Ovary (tissue), 7 donors: ENCODE measurements at regions not wholly inside any gene's neighbourhood (a gene's known extent, or its start where the extent isn't known, plus 50 kb on each side); places are given as distances from the start of the nearest gene placed in this dataset.
A peak's percentile ranks its signal among the peaks of the same experiment; 100 is the strongest.

ENCODE experiments used
- DNase-seq, 5 donors: peaks; one replicate each; pipeline ENCODE4 v3.0.0-alpha.2; 2019 to 2020
- H3K27ac ChIP-seq, 2 donors: fragments of 200-600 bp; one replicate each; pipeline versions ENCODE4 v1.5.1 to v1.8.0; 2019 to 2022
- H3K27me3 ChIP-seq: fragments of 200-600 bp; one replicate; pipeline ENCODE4 v1.8.0; 2022
- H3K36me3 ChIP-seq: fragments of 200-600 bp; sonication (generic); one replicate; pipeline ENCODE4 v1.5.1; 2019
- H3K4me1 ChIP-seq: one replicate; pipeline ENCODE4 v1.8.1; 2013; ENCODE audit warnings: mild to moderate bottlenecking, moderate library complexity; ENCODE audit not compliant: insufficient read depth
- H3K4me3 ChIP-seq: fragments of 200-600 bp; sonication (generic); one replicate; pipeline ENCODE4 v1.5.1; 2017
- H3K9me3 ChIP-seq, 2 donors: fragments of 200-600 bp in 1 of 2; sonication (generic) in 1 of 2; one replicate each; pipeline versions ENCODE4 v1.5.1 to v1.8.1; 2013 to 2019; ENCODE audit warnings: mild to moderate bottlenecking in 1 of 2, moderate library complexity in 1 of 2
- CTCF ChIP-seq, 3 donors: fragments of 450-650 bp in 2 of 3; fragments of 200-600 bp in 1 of 3; IDR thresholded peaks; one replicate each; pipeline versions ENCODE4 v1.5.1 to v1.8.0; 2016 to 2022; ENCODE audit warnings: antibody characterized with exemption in 3 of 3, mild to moderate bottlenecking in 1 of 3
- EP300 ChIP-seq: sonication (generic); formaldehyde crosslinking; IDR thresholded peaks from one replicate; pipeline ENCODE4 v1.6.1; 2017; ENCODE audit warnings: antibody characterized with exemption
- POLR2A ChIP-seq: fragments of 450-650 bp; IDR thresholded peaks from one replicate; pipeline ENCODE4 v1.6.1; 2017; ENCODE audit warnings: antibody characterized with exemption, mild to moderate bottlenecking, moderate library complexity
- WGBS, 3 donors: extraction: QIAGEN DNeasy Blood & Tissue Kit in 1 of 3; methylation state at CpG; one replicate each; pipeline versions ENCODE4 v1.1.5 to v1.1.7; 2013 to 2017; 5-methylcytosine and 5-hydroxymethylcytosine counted together
- intact Hi-C, 4 donors: fragments of 100-400 bp; cut with DNase I; formaldehyde crosslinking; loops; one replicate each; pipeline versions ENCODE4 v1.11.0 to v1.15.1; 2022 to 2023
- donor health status: DM: no; HTN: no; CAD: no; lungs with moderate emphysema.
- donor health status: DM: no; HTN: no; CAD: no.
- donor health status: Bipolar disorder and iron deficiency.
- donor health status: DM: no; HTN: no; CAD: no.
- donor health status: DM: yes; HTN: yes; CAD: no.

DNA sequence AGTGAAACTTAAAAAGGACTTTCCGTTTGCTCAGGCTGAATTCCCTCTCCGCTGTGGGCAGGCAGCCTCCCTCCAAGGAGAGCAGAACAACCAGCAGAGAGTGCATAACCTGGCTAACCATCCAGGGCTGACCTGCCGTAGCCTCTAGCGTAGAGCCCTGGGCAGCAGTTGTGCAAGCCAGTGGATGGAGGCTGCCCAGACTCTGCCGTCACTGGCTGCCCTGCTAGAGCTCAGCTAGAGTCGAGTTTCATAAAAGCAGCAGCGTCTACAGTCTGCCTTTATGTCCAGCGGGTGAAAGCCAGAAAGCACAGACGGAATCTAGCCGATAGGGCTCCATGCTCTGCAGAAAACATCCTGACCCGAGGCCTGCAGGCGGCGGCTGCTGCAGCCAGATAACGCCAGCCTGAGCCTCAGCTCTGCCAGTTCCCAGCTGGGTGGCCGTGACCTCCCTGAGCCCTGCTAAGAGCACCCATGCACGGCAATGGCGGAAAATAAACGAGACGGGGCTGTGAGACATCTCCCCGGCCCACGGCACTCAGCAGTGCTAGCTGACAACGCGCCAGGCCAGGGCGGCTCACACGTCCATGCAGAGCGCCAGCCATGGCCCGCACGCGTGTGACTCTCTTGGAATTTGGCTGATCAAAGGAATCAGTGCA lies 231.3 kb downstream of the ENGASE start:
- intact Hi-C loops: no loop called here
- Histone ChIP-seq H3K4me3 (no peak overlapping the region), H3K9me3 (no peaks in the 10 kb centered on the region), H3K27me3 (no peaks in the 10 kb centered on the region), H3K4me1 (peaks cover 16% of the 10 kb centered on the region), H3K36me3 (no peaks in the 10 kb centered on the region), H3K27ac (no peak overlapping the region)
- peak in 4 of 5 donors; percentile 48 to 78 (median 56) for DNase-seq
- no peak for TF ChIP-seq EP300
- TF ChIP-seq POLR2A: no peak
- no peak for TF ChIP-seq CTCF (IDR thresholded peaks at IDR 0.05)
- WGBS, 3 donors: 10 to 17% (median 17%) methylated on average over 24 to 29 of the region's 29 CpGs

GRCh38 chr17:79305376-79305767 lies 230.7 kb downstream of the ENGASE start:
- TF ChIP-seq POLR2A: no peak
- no peak for TF ChIP-seq EP300
- no peak for TF ChIP-seq CTCF (IDR thresholded peaks at IDR 0.05)
- Histone ChIP-seq H3K27me3 (no peaks in the 10 kb centered on the region), H3K27ac (no peak overlapping the region), H3K9me3 (no peaks in the 10 kb centered on the region), H3K4me3 (no peak overlapping the region), H3K36me3 (no peaks in the 10 kb centered on the region), H3K4me1 (peaks cover 16% of the 10 kb centered on the region)
- WGBS, 3 donors: 4 to 15% (median 12%) methylated on average over 10 of the region's 10 CpGs
- no peak for DNase-seq
- intact Hi-C loops: no loop called here

- TF ChIP-seq EP300 (no peak), POLR2A (no peak), CTCF (IDR thresholded peaks at IDR 0.05) (no peak)
- H3K36me3 ChIP-seq: no peaks in the 10 kb centered on the region
- no peak for DNase-seq
- H3K27ac ChIP-seq: no peak overlapping the region
- H3K9me3 ChIP-seq: no peaks in the 10 kb centered on the region
- H3K27me3 ChIP-seq: no peaks in the 10 kb centered on the region
- H3K4me3 ChIP-seq: no peak overlapping the region
- intact Hi-C loops: no loop called here
- WGBS, 3 donors: 27 to 36% (median 29%) methylated on average over 13 of the region's 13 CpGs
- H3K4me1 ChIP-seq: peaks cover 16% of the 10 kb centered on the region
Observed at GRCh38 chr17:79304884-79305283, 230.3 kb downstream of the ENGASE start.

DNA sequence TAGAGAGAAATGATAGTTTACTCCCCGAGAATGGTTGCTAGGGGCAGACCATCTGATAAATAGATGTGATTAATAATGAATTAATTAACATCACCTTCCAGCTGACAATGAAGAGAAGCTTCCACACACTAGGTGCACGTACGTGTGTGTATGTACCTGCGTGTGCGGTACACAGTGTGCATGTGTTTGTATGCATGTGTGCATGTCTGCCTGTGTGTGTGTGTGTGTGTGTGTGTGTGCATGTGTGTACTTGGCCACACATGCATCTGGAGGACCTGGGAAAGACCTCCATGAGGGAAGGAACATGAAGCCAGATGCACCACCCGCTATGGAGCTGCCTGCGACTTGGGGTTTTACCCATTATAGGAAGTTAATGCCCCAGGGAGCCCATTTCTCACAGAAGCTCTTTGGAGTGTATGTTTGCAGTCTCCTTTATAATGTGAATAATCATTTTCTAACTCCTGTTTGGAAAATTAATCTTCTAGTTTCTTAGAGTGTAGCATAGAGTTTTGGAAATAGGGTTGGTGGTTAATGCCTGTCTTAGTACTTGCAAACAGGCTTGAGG lies 229.1 kb downstream of the ENGASE start:
- 75 to 84% (median 80%) methylated on average over 7 of the region's 7 CpGs for WGBS, 3 donors
- Histone ChIP-seq H3K4me1 (peaks cover 16% of the 10 kb centered on the region), H3K4me3 (no peak overlapping the region), H3K36me3 (no peaks in the 10 kb centered on the region), H3K27ac (no peak overlapping the region), H3K27me3 (no peaks in the 10 kb centered on the region), H3K9me3 (no peaks in the 10 kb centered on the region)
- intact Hi-C loops: no loop called here
- TF ChIP-seq EP300: no peak
- TF ChIP-seq CTCF (IDR thresholded peaks at IDR 0.05): no peak
- no peak for TF ChIP-seq POLR2A
- no peak for DNase-seq
